ENCODE measurements at regions not wholly inside any gene's neighbourhood (a gene's known extent, or its start where the extent isn't known, plus 50 kb on each side); places are given as distances from the start of the nearest gene placed in this dataset.

DNA sequence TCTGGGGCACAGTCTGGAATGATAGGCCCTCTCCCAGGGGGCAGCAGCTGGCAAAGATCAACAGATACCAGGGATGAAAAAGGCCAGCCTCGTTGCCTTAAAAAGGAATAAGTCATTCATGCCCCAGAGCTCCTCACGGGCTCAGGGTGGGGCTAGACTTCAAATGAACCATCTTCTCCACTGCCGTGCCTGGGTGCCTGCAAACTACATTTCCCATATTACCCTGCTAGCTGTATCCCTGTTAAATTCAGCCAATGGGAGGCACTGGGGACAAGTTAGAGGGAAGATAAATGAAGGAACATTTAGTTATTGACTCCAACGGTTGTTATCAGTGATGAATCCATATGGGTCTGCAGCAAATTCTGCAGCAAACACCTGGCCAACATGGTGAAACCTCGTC is 101.2 kb upstream of the CYYR1 start:
- Histone ChIP-seq H2BK5ac (ENCODE audit: low read depth, low read length) (no peak overlapping the region), H3K14ac (ENCODE audit: insufficient read length) (no peak overlapping the region), H3K79me1 (ENCODE audit: low read depth, low read length) (no peaks in the 10 kb centered on the region), H2BK12ac (ENCODE audit: low read depth, low read length) (no peak overlapping the region), H2BK120ac (replicated peaks; ENCODE audit: low read depth, low read length) (no peak overlapping the region), H3K4ac (replicated peaks; ENCODE audit: insufficient read length, low read depth, low read length) (no peak overlapping the region), H3K9me3 (ENCODE audit: insufficient read depth in 2 of 2, low read depth in 1 of 2, low read length in 1 of 2) (no peaks in the 10 kb centered on the region; a peak in 1 of 4 replicates), H3K36me3 (ENCODE audit: control insufficient read depth in 2 of 4, insufficient read depth in 4 of 4, low read length in 3 of 4) (no peaks in the 10 kb centered on the region; a peak in 1 of 8 replicates), H3K23me2 (ENCODE audit: low read depth, low read length) (no peaks in the 10 kb centered on the region), H2BK15ac (ENCODE audit: low read length) (no peak overlapping the region), H4K5ac (ENCODE audit: insufficient read length, low read depth, low read length) (no peak overlapping the region), H3K56ac (replicated peaks; ENCODE audit: insufficient read length, low read depth, low read length) (no peak overlapping the region), H3K18ac (ENCODE audit: extremely low read depth, low read length) (no peak overlapping the region), H3K79me2 (ENCODE audit: control insufficient read depth in 1 of 2, insufficient read depth in 2 of 2, low read length in 2 of 2) (no peaks in the 10 kb centered on the region), H2AFZ (ENCODE audit: low read length) (no peak overlapping the region), H3K4me2 (ENCODE audit: insufficient read depth in 1 of 2, low read depth in 2 of 2, low read length in 2 of 2) (no peak overlapping the region), H3K27me3 (replicated peaks in 1 of 4; ENCODE audit: control insufficient read depth in 3 of 4, extremely low read depth in 1 of 4, insufficient read depth in 3 of 4, low read length in 3 of 4) (no peaks in the 10 kb centered on the region), H3K23ac (ENCODE audit: insufficient read length) (no peak overlapping the region), H3K4me1 (replicated peaks in 1 of 4; ENCODE audit: control insufficient read depth in 3 of 4, insufficient read depth in 4 of 4, low read length in 3 of 4) (no peaks in the 10 kb centered on the region), H2AK5ac (ENCODE audit: low read depth, low read length) (no peak overlapping the region), H4K91ac (replicated peaks; ENCODE audit: insufficient read length, low read length) (no peak overlapping the region), H3K27ac (ENCODE audit: low read depth, low read length) (no peak overlapping the region), H3K4me3 (ENCODE audit: extremely low read depth in 1 of 4, insufficient read depth in 2 of 4, low read depth in 3 of 4, low read length in 4 of 4) (no peak overlapping the region), H4K20me1 (replicated peaks in 1 of 2; ENCODE audit: control insufficient read depth in 1 of 2, insufficient read depth in 2 of 2, low read length in 2 of 2) (no peaks in the 10 kb centered on the region), H3K9ac (replicated peaks in 1 of 4; ENCODE audit: extremely low read depth in 1 of 4, low read depth in 3 of 4, low read length in 3 of 4) (no peak overlapping the region), H4K8ac (ENCODE audit: extremely low read depth, insufficient read depth, low read length) (no peak overlapping the region), H2BK20ac (ENCODE audit: low read length) (no peak overlapping the region)
- ChIA-PET CTCF (ENCODE audit: partially characterized antibody) (interaction anchor here (0.7 kb wide), 1 partner anchor 58 kb away, joined by 3 read pairs; no protein-coding TSS in a partner anchor), POLR2A (ENCODE audit: partially characterized antibody) (interaction anchor here (0.6 kb wide), 1 partner anchor 47 kb away, joined by 4 read pairs; no protein-coding TSS in a partner anchor)
- FAIRE-seq, result no peak
- no peak for DNase-seq (ENCODE audit: low read depth in 1 of 2, low spot score in 2 of 2)
- WGBS, 2 experiments (ENCODE audit: extremely low coverage in 1 of 2, insufficient coverage in 1 of 2, insufficient read length in 1 of 2, insufficient replicate concordance in 2 of 2, low coverage in 1 of 2, low lambda C conversion rate in 2 of 2, missing lambda C conversion rate in 1 of 2), result 87% methylated on average over 5 of the region's 5 CpGs; no CpG with 5 or more reads in 1 of the 2 experiments
- TF ChIP-seq TEAD4 (IDR thresholded peaks at IDR 0.05; ENCODE audit: low read depth, low read length), result no peak
- TF ChIP-seq RFX5 (IDR thresholded peaks at IDR 0.05; ENCODE audit: borderline replicate concordance, low read depth, low read length), result no peak
- TF ChIP-seq EZH2 (IDR thresholded peaks at IDR 0.05; ENCODE audit: low read depth, low read length, severe bottlenecking), result no peak
- TF ChIP-seq JUND (IDR thresholded peaks at IDR 0.05; ENCODE audit: low read length), result no peak
- no peak for TF ChIP-seq KDM1A (IDR thresholded peaks at IDR 0.05; ENCODE audit: borderline replicate concordance, low read length)
- TF ChIP-seq RNF2 (IDR thresholded peaks at IDR 0.05; ENCODE audit: borderline replicate concordance, low read depth, low read length, missing control alignments, poor library complexity, severe bottlenecking), result no peak
- no peak for TF ChIP-seq RAD21 (IDR thresholded peaks at IDR 0.05 in 1 of 2, conservative IDR thresholded peaks at IDR 0.05 in 1 of 2; ENCODE audit: low read depth in 2 of 2, low read length in 2 of 2)
- TF ChIP-seq, protein P1, sequence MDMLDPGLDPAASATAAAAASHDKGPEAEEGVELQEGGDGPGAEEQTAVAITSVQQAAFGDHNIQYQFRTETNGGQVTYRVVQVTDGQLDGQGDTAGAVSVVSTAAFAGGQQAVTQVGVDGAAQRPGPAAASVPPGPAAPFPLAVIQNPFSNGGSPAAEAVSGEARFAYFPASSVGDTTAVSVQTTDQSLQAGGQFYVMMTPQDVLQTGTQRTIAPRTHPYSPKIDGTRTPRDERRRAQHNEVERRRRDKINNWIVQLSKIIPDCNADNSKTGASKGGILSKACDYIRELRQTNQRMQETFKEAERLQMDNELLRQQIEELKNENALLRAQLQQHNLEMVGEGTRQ (IDR thresholded peaks at IDR 0.05; ENCODE audit: low read length), result no peak
- TF ChIP-seq RBBP5 (IDR thresholded peaks at IDR 0.05; ENCODE audit: borderline replicate concordance, low read depth, low read length), result no peak
- TF ChIP-seq CBX8 (IDR thresholded peaks at IDR 0.05; ENCODE audit: borderline replicate concordance, low read depth, low read length), result no peak
- TF ChIP-seq, protein P2, sequence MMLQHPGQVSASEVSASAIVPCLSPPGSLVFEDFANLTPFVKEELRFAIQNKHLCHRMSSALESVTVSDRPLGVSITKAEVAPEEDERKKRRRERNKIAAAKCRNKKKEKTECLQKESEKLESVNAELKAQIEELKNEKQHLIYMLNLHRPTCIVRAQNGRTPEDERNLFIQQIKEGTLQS (IDR thresholded peaks at IDR 0.05; ENCODE audit: insufficient read depth, low read depth, low read length), result no peak
- TF ChIP-seq TCF12 (IDR thresholded peaks at IDR 0.05; ENCODE audit: low read depth, low read length), result no peak

Data from H1 (cell line).